NCI-H1105 treated with DMSO at 0.1 percent for 48 hours (cell line): ENCODE measurements at regions not wholly inside any gene's neighbourhood (a gene's known extent, or its start where the extent isn't known, plus 50 kb on each side); places are given as distances from the start of the nearest gene placed in this dataset.

ENCODE experiments used
- DNase-seq: peaks from one replicate; lab custom pipeline; 2025; lab: John Stamatoyannopoulos, UW

GRCh38 chr4:3715855-3716630 is 50.1 kb upstream of the ADRA2C start:
- no peak for DNase-seq

- DNase-seq = no peak
Measured at GRCh38 chr4:3715061-3715854, 50.9 kb upstream of the ADRA2C start.

- no peak for DNase-seq
Measured at GRCh38 chr4:3714642-3715001, 51.6 kb upstream of the ADRA2C start.

GRCh38 chr4:3713817-3714641 is 52.2 kb upstream of the ADRA2C start:
- DNase-seq = no peak

GRCh38 chr4:3713346-3713745 is 52.8 kb upstream of the ADRA2C start:
- DNase-seq = no peak

GRCh38 chr4:3712936-3713335 is 53.2 kb upstream of the ADRA2C start:
- DNase-seq = no peak

- DNase-seq = no peak
Measured at GRCh38 chr4:3712112-3712805, 53.9 kb upstream of the ADRA2C start.

GRCh38 chr4:3711183-3712111 is 54.7 kb upstream of the ADRA2C start:
- DNase-seq = no peak

GRCh38 chr4:3710451-3711182 is 55.6 kb upstream of the ADRA2C start:
- no peak for DNase-seq

- DNase-seq = no peak
Measured at GRCh38 chr4:3709846-3710441, 56.2 kb upstream of the ADRA2C start.

- DNase-seq = no peak
Measured at GRCh38 chr4:3709061-3709845, 56.9 kb upstream of the ADRA2C start.

GRCh38 chr4:3708611-3709010 is 57.6 kb upstream of the ADRA2C start:
- DNase-seq = no peak

GRCh38 chr4:3708103-3708510 is 58.1 kb upstream of the ADRA2C start:
- no peak for DNase-seq

- no peak for DNase-seq
Measured at GRCh38 chr4:3707423-3708102, 58.6 kb upstream of the ADRA2C start.

- DNase-seq = no peak
Measured at GRCh38 chr4:3706565-3707422, 59.4 kb upstream of the ADRA2C start.

GRCh38 chr4:3706111-3706511 is 60.1 kb upstream of the ADRA2C start:
- DNase-seq = no peak

GRCh38 chr4:3705236-3705987 is 60.8 kb upstream of the ADRA2C start:
- no peak for DNase-seq
